ENCODE measurements at regions not wholly inside any gene's neighbourhood (a gene's known extent, or its start where the extent isn't known, plus 50 kb on each side); places are given as distances from the start of the nearest gene placed in this dataset.

DNA sequence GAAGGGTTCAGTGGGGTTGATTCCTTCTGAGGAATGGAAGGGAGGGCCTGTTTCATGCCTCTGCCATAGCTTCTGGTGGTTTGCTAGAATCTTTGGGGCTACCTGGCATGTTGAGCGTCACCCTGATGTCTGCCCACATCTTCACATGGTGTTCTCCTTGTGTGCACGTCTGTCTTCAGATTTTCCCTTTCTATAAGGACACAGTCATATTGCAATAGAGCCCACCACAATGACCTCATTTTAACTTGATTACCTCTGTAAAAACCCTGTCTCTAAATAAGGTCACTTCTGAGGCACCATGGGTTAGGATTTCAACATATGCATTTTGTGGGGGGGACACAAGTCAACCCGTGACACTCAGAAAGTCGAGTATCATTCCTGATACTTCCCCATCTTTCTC is 257.9 kb downstream of the COG6 start:
- H3K36me3 ChIP-seq (ENCODE audit: control insufficient read depth, insufficient read depth, low read length), result no peaks in the 10 kb centered on the region
- no peaks in the 10 kb centered on the region for H3K27me3 ChIP-seq (ENCODE audit: control insufficient read depth, insufficient read depth, low read length)
- DNase-seq (ENCODE audit: low read depth), result no peak
- no peak overlapping the region for H3K4me3 ChIP-seq (ENCODE audit: low read depth, low read length)
- TF ChIP-seq, protein P1, sequence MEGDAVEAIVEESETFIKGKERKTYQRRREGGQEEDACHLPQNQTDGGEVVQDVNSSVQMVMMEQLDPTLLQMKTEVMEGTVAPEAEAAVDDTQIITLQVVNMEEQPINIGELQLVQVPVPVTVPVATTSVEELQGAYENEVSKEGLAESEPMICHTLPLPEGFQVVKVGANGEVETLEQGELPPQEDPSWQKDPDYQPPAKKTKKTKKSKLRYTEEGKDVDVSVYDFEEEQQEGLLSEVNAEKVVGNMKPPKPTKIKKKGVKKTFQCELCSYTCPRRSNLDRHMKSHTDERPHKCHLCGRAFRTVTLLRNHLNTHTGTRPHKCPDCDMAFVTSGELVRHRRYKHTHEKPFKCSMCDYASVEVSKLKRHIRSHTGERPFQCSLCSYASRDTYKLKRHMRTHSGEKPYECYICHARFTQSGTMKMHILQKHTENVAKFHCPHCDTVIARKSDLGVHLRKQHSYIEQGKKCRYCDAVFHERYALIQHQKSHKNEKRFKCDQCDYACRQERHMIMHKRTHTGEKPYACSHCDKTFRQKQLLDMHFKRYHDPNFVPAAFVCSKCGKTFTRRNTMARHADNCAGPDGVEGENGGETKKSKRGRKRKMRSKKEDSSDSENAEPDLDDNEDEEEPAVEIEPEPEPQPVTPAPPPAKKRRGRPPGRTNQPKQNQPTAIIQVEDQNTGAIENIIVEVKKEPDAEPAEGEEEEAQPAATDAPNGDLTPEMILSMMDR (IDR thresholded peaks at IDR 0.05; ENCODE audit: insufficient read depth, low read length, poor library complexity, severe bottlenecking), result no peak

DNA sequence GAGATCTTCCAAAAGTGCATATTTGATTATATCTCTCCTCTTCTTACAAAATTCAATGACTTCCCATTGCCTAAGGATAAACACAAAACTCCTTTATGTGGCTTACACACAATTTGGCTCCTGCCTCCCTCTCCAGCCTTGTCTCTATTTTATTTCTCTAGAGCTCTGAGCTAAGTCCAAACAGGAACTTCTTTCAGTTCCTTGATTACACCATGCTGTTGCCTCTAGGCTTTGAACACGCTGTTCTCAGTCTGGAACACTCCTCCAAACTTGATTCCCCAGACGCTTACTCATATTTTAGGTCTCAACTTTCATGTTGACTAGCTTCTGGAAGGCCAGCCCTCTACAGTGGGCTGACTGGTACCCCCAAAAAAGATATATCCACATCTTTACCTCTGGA is 258.5 kb downstream of the COG6 start:
- H3K4me3 ChIP-seq (ENCODE audit: low read depth, low read length), result no peak overlapping the region
- no peaks in the 10 kb centered on the region for H3K36me3 ChIP-seq (ENCODE audit: control insufficient read depth, insufficient read depth, low read length)
- TF ChIP-seq, protein P1 (IDR thresholded peaks at IDR 0.05; ENCODE audit: insufficient read depth, low read length, poor library complexity, severe bottlenecking), result no peak
- DNase-seq (ENCODE audit: low read depth), result no peak
- no peaks in the 10 kb centered on the region for H3K27me3 ChIP-seq (ENCODE audit: control insufficient read depth, insufficient read depth, low read length)

DNA sequence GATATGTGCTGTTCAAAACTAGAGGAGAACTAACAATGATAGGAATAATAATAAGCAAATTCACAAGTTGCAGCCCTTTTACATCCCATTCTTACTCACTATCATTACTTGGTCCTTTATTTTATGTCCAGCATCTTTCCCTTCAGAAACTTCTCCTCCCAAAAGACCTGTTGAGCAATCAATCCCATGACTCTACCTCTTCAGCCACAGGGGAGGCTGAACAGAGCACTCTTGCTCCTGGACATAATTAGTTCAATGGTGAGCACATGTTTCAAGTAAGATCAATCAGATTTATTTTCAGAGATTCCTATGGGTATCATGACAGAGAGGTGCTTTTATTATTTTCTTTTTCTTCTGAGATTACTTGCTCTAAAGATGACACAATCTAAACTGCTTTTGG is 260.0 kb downstream of the COG6 start:
- H3K36me3 ChIP-seq (ENCODE audit: control insufficient read depth, insufficient read depth, low read length), result no peaks in the 10 kb centered on the region
- no peaks in the 10 kb centered on the region for H3K27me3 ChIP-seq (ENCODE audit: control insufficient read depth, insufficient read depth, low read length)
- TF ChIP-seq, protein P1 (IDR thresholded peaks at IDR 0.05; ENCODE audit: insufficient read depth, low read length, poor library complexity, severe bottlenecking), result no peak
- H3K4me3 ChIP-seq (ENCODE audit: low read depth, low read length), result no peak overlapping the region
- no peak for DNase-seq (ENCODE audit: low read depth)

DNA sequence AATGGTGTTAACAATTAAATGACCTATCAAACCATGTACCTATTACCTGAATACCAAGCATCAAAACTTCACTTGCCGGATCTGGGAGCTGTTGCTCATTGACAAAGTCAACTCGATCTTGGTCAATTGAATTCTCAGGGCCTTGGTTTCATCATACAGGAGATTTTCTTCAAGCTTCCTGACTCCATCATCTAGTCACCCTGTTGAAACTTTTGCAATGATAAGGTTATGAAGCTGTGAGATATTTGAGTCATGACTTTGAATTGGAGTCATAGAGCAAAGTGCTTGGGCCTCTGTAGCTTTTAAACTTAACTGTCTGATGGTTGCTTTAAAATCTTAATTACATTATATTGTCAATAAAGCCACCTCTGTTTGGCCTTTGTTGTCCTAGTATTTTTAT is 260.9 kb downstream of the COG6 start:
- TF ChIP-seq, protein P1 (IDR thresholded peaks at IDR 0.05; ENCODE audit: insufficient read depth, low read length, poor library complexity, severe bottlenecking), result no peak
- Histone ChIP-seq H3K4me3 (ENCODE audit: low read depth, low read length) (no peak overlapping the region), H3K27me3 (ENCODE audit: control insufficient read depth, insufficient read depth, low read length) (no peaks in the 10 kb centered on the region), H3K36me3 (ENCODE audit: control insufficient read depth, insufficient read depth, low read length) (no peaks in the 10 kb centered on the region)
- no peak for DNase-seq (ENCODE audit: low read depth)

DNA sequence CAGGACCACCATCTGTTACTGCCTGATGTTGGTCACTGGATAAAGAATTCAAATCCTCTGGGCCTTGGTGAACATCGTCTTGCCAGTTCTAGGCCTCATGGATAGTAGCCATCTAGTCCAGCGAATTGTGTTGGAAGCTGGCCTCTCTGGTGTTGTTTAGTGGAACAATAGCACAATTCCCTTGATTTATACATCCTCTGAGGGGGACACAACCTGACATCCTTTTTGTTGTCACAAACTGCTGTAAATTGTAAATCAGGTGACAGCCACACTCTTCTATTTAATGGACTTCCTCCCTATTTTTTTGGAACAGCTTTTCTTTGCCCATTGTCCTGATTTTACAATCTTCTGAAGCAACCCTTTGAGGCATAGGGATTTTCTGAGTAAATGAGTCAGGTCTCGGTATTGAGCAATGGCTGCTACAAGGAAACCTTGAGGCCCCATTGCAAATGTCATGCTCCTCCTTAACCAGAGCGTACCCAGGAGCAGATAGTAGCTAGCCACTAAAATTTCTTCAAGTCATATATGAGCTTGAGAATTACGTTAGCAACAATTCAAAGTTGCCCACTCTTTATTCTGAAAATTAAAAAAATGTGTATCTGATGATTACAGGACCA is 263.3 kb downstream of the COG6 start:
- Histone ChIP-seq H3K27me3 (ENCODE audit: control insufficient read depth, insufficient read depth, low read length) (no peaks in the 10 kb centered on the region), H3K36me3 (ENCODE audit: control insufficient read depth, insufficient read depth, low read length) (no peaks in the 10 kb centered on the region), H3K4me3 (ENCODE audit: low read depth, low read length) (no peak overlapping the region)
- DNase-seq (ENCODE audit: low read depth), result no peak
- TF ChIP-seq, protein P1 (IDR thresholded peaks at IDR 0.05; ENCODE audit: insufficient read depth, low read length, poor library complexity, severe bottlenecking), result no peak

DNA sequence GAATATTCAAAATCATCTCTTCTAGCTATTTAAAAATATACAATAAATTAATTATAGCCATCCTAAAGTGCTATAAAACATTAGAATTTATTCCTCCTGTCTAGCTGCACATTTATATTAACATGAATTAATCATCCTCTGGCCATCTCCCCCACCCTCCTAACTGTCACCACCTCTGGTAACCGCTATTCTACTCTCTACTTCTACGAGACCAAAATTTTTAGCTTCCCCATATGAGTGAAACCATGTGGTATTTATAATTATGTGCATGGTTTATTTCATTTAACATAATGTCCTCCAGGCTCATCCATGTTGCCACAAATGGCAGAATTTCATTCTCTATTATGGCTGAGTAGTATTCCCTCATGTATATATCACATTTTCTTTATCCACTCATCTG is 265.2 kb downstream of the COG6 start:
- TF ChIP-seq, protein P1 (IDR thresholded peaks at IDR 0.05; ENCODE audit: insufficient read depth, low read length, poor library complexity, severe bottlenecking), result no peak
- DNase-seq (ENCODE audit: low read depth), result no peak
- Histone ChIP-seq H3K27me3 (ENCODE audit: control insufficient read depth, insufficient read depth, low read length) (no peaks in the 10 kb centered on the region), H3K36me3 (ENCODE audit: control insufficient read depth, insufficient read depth, low read length) (no peaks in the 10 kb centered on the region), H3K4me3 (ENCODE audit: low read depth, low read length) (no peak overlapping the region)

All from kidney epithelial cell (primary cell).